ENCODE measurements at regions not wholly inside any gene's neighbourhood (a gene's known extent, or its start where the extent isn't known, plus 50 kb on each side); places are given as distances from the start of the nearest gene placed in this dataset.

DNA sequence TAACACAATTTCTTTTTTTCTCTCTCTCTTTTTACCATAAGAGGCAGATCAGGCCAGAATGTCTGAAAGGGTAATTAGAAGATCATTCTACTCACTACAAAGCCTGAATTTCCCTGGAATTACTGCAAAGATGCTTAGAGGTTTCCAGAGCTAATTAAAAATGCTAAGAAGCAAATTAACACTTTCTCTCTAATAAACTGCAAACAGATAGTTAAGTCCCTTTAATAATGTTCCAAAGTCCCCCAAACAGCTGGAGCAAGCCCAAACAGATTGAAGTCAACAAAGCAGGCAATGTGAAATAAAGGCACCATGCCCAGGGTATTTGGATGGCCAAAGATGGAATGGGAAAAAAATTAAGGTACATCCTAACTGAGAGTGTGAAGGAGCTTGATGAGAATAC lies 208.8 kb upstream of the LRFN5 start:
- TF ChIP-seq, protein P1, sequence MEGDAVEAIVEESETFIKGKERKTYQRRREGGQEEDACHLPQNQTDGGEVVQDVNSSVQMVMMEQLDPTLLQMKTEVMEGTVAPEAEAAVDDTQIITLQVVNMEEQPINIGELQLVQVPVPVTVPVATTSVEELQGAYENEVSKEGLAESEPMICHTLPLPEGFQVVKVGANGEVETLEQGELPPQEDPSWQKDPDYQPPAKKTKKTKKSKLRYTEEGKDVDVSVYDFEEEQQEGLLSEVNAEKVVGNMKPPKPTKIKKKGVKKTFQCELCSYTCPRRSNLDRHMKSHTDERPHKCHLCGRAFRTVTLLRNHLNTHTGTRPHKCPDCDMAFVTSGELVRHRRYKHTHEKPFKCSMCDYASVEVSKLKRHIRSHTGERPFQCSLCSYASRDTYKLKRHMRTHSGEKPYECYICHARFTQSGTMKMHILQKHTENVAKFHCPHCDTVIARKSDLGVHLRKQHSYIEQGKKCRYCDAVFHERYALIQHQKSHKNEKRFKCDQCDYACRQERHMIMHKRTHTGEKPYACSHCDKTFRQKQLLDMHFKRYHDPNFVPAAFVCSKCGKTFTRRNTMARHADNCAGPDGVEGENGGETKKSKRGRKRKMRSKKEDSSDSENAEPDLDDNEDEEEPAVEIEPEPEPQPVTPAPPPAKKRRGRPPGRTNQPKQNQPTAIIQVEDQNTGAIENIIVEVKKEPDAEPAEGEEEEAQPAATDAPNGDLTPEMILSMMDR (IDR thresholded peaks at IDR 0.05): no peak
- no peak for TF ChIP-seq POLR2A (IDR thresholded peaks at IDR 0.05)
- no peak for TF ChIP-seq EP300 (IDR thresholded peaks at IDR 0.05)
